GM12878 (cell line): ENCODE measurements at regions not wholly inside any gene's neighbourhood (a gene's known extent, or its start where the extent isn't known, plus 50 kb on each side); places are given as distances from the start of the nearest gene placed in this dataset.

ENCODE experiments used
- ATAC-seq: fragments of 200-7000 bp; cut with Tn5 transposase; 3 replicates; pipeline ENCODE4 v1.9.1; 2020; ENCODE audit warnings: mild to moderate bottlenecking, moderate library complexity
- BruUV-seq: library from RNA; stranded (reverse); fragments of 400-500 nt; replicated peaks from 2 replicates; lab custom pipeline; 2021; lab: Mats Ljungman, UMichigan
- CTCF ChIA-PET: fragments of 300-600 bp; sonication (Branson Sonifier 250); formaldehyde crosslinking; extraction: SDS; loops from one replicate; lab custom pipeline; 2021; ENCODE audit warnings: inconsistent platforms; lab: Yijun Ruan, JAX
- POLR2A ChIA-PET: fragments of 350-600 bp; formaldehyde crosslinking; extraction: SDS; loops from one replicate; lab custom pipeline; 2021; ENCODE audit warnings: inconsistent platforms; lab: Charles Lee
- RAD21 ChIA-PET: fragments of 300-600 bp; sonication (Branson Sonifier 250); formaldehyde crosslinking; loops from one replicate; lab custom pipeline; 2023; ENCODE audit warnings: antibody characterized with exemption; ENCODE audit not compliant: unreplicated experiment; lab: Charles Lee
- SMC1A ChIA-PET: fragments of 300-600 bp; sonication (Branson Sonifier 250); formaldehyde crosslinking; loops from one replicate; lab custom pipeline; 2023; ENCODE audit not compliant: unreplicated experiment, uncharacterized antibody; lab: Charles Lee
- DNase-seq: peaks from one replicate; pipeline ENCODE4 v3.0.0-alpha.2; 2011; ENCODE audit warnings: low read depth, low spot score
- FAIRE-seq: peaks from 3 replicates; lab custom pipeline; 2011; peaks lifted over from hg19 to GRCh38; lab: Jason Lieb, UNC
- H2AFZ ChIP-seq: 2 replicates; pipeline ENCODE4 v1.6.0; 2011; ENCODE audit warnings: low read depth, low read length, control low read depth; ENCODE audit not compliant: control insufficient read depth
- H3K27ac ChIP-seq: 2 replicates; pipeline ENCODE4 v1.5.1; 2011; ENCODE audit warnings: control low read depth; ENCODE audit not compliant: control insufficient read depth, insufficient read depth
- H3K27me3 ChIP-seq, 2 experiments: replicated peaks in 1 of 2; 2 replicates each; pipeline versions ENCODE4 v1.6.0 to v1.6.1; 2011; ENCODE audit warnings: low read length in 1 of 2; ENCODE audit not compliant: control insufficient read depth in 2 of 2, insufficient read depth in 2 of 2
- H3K36me3 ChIP-seq, 2 experiments: 2 replicates each; pipeline ENCODE4 v1.5.1; 2011; ENCODE audit warnings: low read length in 1 of 2; ENCODE audit not compliant: control insufficient read depth in 2 of 2, insufficient read depth in 2 of 2
- H3K4me1 ChIP-seq: 2 replicates; pipeline ENCODE4 v1.6.1; 2011; ENCODE audit warnings: mild to moderate bottlenecking, low read length, moderate library complexity, mixed read lengths; ENCODE audit not compliant: control insufficient read depth, insufficient read depth
- H3K4me2 ChIP-seq: 2 replicates; pipeline ENCODE4 v1.6.0; 2011; ENCODE audit warnings: control low read depth; ENCODE audit not compliant: control insufficient read depth, insufficient read depth
- H3K4me3 ChIP-seq: fragments of 200-600 bp; sonication (generic); 2 replicates; pipeline ENCODE4 v1.5.1; 2016
- H3K79me2 ChIP-seq: 2 replicates; pipeline ENCODE4 v1.6.0; 2011; ENCODE audit warnings: low read length; ENCODE audit not compliant: control insufficient read depth, insufficient read depth
- H3K9ac ChIP-seq: 2 replicates; pipeline ENCODE4 v1.8.0; 2011; ENCODE audit warnings: low read length, control low read depth, mixed read lengths; ENCODE audit not compliant: control insufficient read depth, insufficient read depth
- H3K9me3 ChIP-seq: replicated peaks from 3 replicates; pipeline ENCODE4 v1.5.1; 2011; ENCODE audit warnings: mild to moderate bottlenecking, low read length; ENCODE audit not compliant: control insufficient read depth, insufficient read depth
- H4K20me1 ChIP-seq: 2 replicates; pipeline ENCODE4 v1.6.0; 2011; ENCODE audit not compliant: control insufficient read depth, insufficient read depth
- ESRRA ChIP-seq: IDR thresholded peaks from 2 replicates; pipeline ENCODE4 v1.6.1; 2012; ENCODE audit warnings: mild to moderate bottlenecking, low read length, improper control_type of control experiment
- ETV6 ChIP-seq, 2 experiments: fragments of 450-650 bp in 1 of 2; IDR thresholded peaks in 1 of 2; conservative IDR thresholded peaks in 1 of 2; 2 replicates each; pipeline ENCODE4 v1.6.1; 2014; ENCODE audit warnings: antibody characterized with exemption in 1 of 2, borderline replicate concordance in 1 of 2, low read depth in 1 of 2, mild to moderate bottlenecking in 1 of 2, moderate library complexity in 1 of 2
- IKZF1 ChIP-seq: fragments of 450-650 bp; conservative IDR thresholded peaks from 2 replicates; pipeline ENCODE4 v1.6.1; 2017; ENCODE audit warnings: antibody characterized with exemption, mild to moderate bottlenecking
- PAX8 ChIP-seq: fragments of 450-650 bp; IDR thresholded peaks from 2 replicates; pipeline ENCODE4 v1.6.1; 2017; ENCODE audit warnings: mild to moderate bottlenecking, moderate library complexity
- SUZ12 ChIP-seq: fragments of 200-600 bp; sonication (generic); IDR thresholded peaks from one replicate; pipeline ENCODE4 v1.6.1; 2018; ENCODE audit warnings: antibody characterized with exemption, mild to moderate bottlenecking; ENCODE audit not compliant: unreplicated experiment
- WGBS: methylation state at CpG from one replicate; pipeline ENCODE4 v1.1.6; 2016; ENCODE audit warnings: low lambda C conversion rate; ENCODE audit not compliant: insufficient replicate concordance, insufficient coverage; ENCODE audit errors: missing lambda C conversion rate; 5-methylcytosine and 5-hydroxymethylcytosine counted together
- in situ Hi-C: fragments of 300-500 bp; cut with MboI; formaldehyde crosslinking; loops from 9 replicates; pipeline ENCODE4 v1.14.3; 2018; ENCODE audit warnings: mixed read lengths
- intact Hi-C: fragments of 100-400 bp; cut with micrococcal nuclease; formaldehyde crosslinking; loops from one replicate; pipeline ENCODE4 v1.14.2; 2022; ENCODE audit not compliant: unreplicated experiment
- TF ChIP-seq, protein P1 (sequence below): fragments of 450-650 bp; IDR thresholded peaks from 2 replicates; pipeline ENCODE4 v1.6.1; 2016; ENCODE audit warnings: mild to moderate bottlenecking, moderate library complexity, borderline replicate concordance
- TF ChIP-seq, protein P2 (sequence below): IDR thresholded peaks from 2 replicates; pipeline ENCODE4 v1.6.1; 2011; ENCODE audit warnings: borderline replicate concordance, low read depth, mild to moderate bottlenecking, moderate library complexity, low read length; ENCODE audit not compliant: insufficient read depth, poor library complexity, severe bottlenecking
- TF ChIP-seq, protein P3 (sequence below): fragments of 450-650 bp; formaldehyde crosslinking; IDR thresholded peaks from 2 replicates; pipeline ENCODE4 v1.4.0; 2022; ENCODE audit warnings: mild to moderate bottlenecking, moderate library complexity
- TF ChIP-seq, protein P4 (sequence below): fragments of 150-350 bp; IDR thresholded peaks from 2 replicates; pipeline ENCODE4 v1.6.1; 2016; ENCODE audit warnings: low read depth, low read length

DNA sequence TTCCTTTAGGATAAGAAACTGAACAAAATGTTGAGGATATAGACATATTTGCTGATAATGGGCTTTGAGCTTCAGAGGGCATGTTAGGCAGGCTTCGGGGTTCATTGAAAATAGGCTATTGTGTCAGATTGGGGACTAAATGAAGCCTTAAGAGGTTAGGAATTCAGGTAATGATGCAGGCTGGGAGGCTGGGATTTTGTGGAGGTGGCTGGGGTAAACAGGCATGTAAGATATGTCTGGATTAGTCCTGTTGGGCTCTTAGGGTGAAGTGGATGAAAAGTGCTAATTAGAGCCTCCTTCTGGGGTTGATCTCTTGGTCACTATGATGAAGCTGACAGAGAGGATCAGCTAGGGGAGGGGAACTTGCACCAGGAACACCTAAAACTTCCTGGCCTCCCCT, 80.2 kb upstream of the ESX1 start (continued):
- TF ChIP-seq, protein P1, sequence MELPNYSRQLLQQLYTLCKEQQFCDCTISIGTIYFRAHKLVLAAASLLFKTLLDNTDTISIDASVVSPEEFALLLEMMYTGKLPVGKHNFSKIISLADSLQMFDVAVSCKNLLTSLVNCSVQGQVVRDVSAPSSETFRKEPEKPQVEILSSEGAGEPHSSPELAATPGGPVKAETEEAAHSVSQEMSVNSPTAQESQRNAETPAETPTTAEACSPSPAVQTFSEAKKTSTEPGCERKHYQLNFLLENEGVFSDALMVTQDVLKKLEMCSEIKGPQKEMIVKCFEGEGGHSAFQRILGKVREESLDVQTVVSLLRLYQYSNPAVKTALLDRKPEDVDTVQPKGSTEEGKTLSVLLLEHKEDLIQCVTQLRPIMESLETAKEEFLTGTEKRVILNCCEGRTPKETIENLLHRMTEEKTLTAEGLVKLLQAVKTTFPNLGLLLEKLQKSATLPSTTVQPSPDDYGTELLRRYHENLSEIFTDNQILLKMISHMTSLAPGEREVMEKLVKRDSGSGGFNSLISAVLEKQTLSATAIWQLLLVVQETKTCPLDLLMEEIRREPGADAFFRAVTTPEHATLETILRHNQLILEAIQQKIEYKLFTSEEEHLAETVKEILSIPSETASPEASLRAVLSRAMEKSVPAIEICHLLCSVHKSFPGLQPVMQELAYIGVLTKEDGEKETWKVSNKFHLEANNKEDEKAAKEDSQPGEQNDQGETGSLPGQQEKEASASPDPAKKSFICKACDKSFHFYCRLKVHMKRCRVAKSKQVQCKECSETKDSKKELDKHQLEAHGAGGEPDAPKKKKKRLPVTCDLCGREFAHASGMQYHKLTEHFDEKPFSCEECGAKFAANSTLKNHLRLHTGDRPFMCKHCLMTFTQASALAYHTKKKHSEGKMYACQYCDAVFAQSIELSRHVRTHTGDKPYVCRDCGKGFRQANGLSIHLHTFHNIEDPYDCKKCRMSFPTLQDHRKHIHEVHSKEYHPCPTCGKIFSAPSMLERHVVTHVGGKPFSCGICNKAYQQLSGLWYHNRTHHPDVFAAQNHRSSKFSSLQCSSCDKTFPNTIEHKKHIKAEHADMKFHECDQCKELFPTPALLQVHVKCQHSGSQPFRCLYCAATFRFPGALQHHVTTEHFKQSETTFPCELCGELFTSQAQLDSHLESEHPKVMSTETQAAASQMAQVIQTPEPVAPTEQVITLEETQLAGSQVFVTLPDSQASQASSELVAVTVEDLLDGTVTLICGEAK: no peak
- TF ChIP-seq IKZF1: no peak

DNA sequence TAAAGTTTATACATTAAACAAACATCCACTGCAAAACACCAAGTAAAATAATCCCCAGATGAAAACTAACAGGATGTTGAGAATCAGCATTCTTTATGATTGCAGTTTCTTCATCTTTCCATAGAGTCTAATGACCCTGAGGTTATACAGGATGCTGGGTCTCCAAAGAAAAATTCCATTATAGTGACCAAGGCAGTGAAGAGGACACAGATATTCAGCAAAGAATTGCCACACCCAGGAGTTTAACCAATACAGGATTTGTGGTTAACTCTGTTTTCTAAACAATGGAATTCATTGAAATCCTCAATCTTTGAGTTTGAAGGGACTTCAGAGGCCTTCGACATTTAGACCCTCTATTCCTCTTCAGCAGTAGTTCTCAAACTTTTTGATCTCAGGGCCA, 76.2 kb upstream of the ESX1 start:
- H3K9ac ChIP-seq: no peak overlapping the region
- DNase-seq (no peak), FAIRE-seq (no peak), ATAC-seq (no peak)
- intact Hi-C loops (no loop called here), in situ Hi-C loops (no loop called here)
- SMC1A ChIA-PET: interaction anchor here (0.6 kb wide), 1 partner anchor 12 kb away, joined by 3 read pairs; no protein-coding TSS in a partner anchor
- H3K79me2 ChIP-seq: no peaks in the 10 kb centered on the region
- H3K27me3 ChIP-seq: peaks cover 0 to 1% of the 10 kb centered on the region in 2 experiments; a peak in 1 of 4 replicates
- H3K36me3 ChIP-seq: no peaks in the 10 kb centered on the region
- BruUV-seq: no TSS peak
- H3K4me3 ChIP-seq: no peak overlapping the region
- POLR2A ChIA-PET: no interaction called here
- RAD21 ChIA-PET: no interaction called here
- H3K9me3 ChIP-seq: no peaks in the 10 kb centered on the region
- no peak overlapping the region for H3K27ac ChIP-seq
- WGBS: 0% methylated on average over 1 of the region's 1 CpG
- no peak overlapping the region for H2AFZ ChIP-seq
- H3K4me1 ChIP-seq: no peaks in the 10 kb centered on the region
- H3K4me2 ChIP-seq: no peak overlapping the region
- CTCF ChIA-PET: no interaction called here
- no peaks in the 10 kb centered on the region for H4K20me1 ChIP-seq
- no peak for TF ChIP-seq SUZ12
- TF ChIP-seq, protein P2, sequence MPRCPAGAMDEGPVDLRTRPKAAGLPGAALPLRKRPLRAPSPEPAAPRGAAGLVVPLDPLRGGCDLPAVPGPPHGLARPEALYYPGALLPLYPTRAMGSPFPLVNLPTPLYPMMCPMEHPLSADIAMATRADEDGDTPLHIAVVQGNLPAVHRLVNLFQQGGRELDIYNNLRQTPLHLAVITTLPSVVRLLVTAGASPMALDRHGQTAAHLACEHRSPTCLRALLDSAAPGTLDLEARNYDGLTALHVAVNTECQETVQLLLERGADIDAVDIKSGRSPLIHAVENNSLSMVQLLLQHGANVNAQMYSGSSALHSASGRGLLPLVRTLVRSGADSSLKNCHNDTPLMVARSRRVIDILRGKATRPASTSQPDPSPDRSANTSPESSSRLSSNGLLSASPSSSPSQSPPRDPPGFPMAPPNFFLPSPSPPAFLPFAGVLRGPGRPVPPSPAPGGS: no peak
- no peak for TF ChIP-seq ESRRA
- TF ChIP-seq IKZF1: no peak
- no peak for TF ChIP-seq PAX8
- TF ChIP-seq, protein P3, sequence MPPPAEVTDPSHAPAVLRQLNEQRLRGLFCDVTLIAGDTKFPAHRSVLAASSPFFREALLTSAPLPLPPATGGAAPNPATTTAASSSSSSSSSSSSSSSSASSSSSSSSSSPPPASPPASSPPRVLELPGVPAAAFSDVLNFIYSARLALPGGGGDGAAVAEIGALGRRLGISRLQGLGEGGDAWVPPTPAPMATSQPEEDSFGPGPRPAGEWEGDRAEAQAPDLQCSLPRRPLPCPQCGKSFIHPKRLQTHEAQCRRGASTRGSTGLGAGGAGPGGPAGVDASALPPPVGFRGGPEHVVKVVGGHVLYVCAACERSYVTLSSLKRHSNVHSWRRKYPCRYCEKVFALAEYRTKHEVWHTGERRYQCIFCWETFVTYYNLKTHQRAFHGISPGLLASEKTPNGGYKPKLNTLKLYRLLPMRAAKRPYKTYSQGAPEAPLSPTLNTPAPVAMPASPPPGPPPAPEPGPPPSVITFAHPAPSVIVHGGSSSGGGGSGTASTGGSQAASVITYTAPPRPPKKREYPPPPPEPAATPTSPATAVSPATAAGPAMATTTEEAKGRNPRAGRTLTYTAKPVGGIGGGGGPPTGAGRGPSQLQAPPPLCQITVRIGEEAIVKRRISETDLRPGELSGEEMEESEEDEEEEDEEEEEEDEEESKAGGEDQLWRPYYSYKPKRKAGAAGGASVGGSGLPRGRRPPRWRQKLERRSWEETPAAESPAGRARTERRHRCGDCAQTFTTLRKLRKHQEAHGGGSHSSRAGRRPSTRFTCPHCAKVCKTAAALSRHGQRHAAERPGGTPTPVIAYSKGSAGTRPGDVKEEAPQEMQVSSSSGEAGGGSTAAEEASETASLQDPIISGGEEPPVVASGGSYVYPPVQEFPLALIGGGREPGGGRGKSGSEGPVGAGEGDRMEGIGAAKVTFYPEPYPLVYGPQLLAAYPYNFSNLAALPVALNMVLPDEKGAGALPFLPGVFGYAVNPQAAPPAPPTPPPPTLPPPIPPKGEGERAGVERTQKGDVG (CRISPR knock-in tag): no peak
- TF ChIP-seq, protein P4, sequence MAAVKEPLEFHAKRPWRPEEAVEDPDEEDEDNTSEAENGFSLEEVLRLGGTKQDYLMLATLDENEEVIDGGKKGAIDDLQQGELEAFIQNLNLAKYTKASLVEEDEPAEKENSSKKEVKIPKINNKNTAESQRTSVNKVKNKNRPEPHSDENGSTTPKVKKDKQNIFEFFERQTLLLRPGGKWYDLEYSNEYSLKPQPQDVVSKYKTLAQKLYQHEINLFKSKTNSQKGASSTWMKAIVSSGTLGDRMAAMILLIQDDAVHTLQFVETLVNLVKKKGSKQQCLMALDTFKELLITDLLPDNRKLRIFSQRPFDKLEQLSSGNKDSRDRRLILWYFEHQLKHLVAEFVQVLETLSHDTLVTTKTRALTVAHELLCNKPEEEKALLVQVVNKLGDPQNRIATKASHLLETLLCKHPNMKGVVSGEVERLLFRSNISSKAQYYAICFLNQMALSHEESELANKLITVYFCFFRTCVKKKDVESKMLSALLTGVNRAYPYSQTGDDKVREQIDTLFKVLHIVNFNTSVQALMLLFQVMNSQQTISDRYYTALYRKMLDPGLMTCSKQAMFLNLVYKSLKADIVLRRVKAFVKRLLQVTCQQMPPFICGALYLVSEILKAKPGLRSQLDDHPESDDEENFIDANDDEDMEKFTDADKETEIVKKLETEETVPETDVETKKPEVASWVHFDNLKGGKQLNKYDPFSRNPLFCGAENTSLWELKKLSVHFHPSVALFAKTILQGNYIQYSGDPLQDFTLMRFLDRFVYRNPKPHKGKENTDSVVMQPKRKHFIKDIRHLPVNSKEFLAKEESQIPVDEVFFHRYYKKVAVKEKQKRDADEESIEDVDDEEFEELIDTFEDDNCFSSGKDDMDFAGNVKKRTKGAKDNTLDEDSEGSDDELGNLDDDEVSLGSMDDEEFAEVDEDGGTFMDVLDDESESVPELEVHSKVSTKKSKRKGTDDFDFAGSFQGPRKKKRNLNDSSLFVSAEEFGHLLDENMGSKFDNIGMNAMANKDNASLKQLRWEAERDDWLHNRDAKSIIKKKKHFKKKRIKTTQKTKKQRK: no peak
- no peak for TF ChIP-seq ETV6 (conservative IDR thresholded peaks at IDR 0.05 in 1 of 2, IDR thresholded peaks at IDR 0.05 in 1 of 2; ENCODE audit: borderline replicate concordance in 1 of 2, low read depth in 1 of 2)
